NCI-H460 (cell line): ENCODE measurements at regions not wholly inside any gene's neighbourhood (a gene's known extent, or its start where the extent isn't known, plus 50 kb on each side); places are given as distances from the start of the nearest gene placed in this dataset.

Source experiments
- DNase-seq: peaks from one replicate; pipeline ENCODE4 v3.0.0-alpha.2; 2016; ENCODE audit warnings: low read depth; ENCODE audit errors: extremely low read depth

- no peak for DNase-seq
Measured at GRCh38 chr1:38559446-38560165, 300.0 kb downstream of the RRAGC start.

- DNase-seq: no peak
Measured at GRCh38 chr1:38558500-38559445, 300.8 kb downstream of the RRAGC start.

- no peak for DNase-seq
Measured at GRCh38 chr1:38558055-38558454, 301.5 kb downstream of the RRAGC start.

- no peak for DNase-seq
Measured at GRCh38 chr1:38555594-38555993, 304.0 kb downstream of the RRAGC start.

GRCh38 chr1:38555130-38555529 is 304.4 kb downstream of the RRAGC start:
- DNase-seq: no peak

GRCh38 chr1:38551318-38552307 is 308.0 kb downstream of the RRAGC start:
- DNase-seq: no peak

GRCh38 chr1:38549191-38549590 is 310.4 kb downstream of the RRAGC start:
- DNase-seq: no peak

- DNase-seq: no peak
Measured at GRCh38 chr1:38547321-38547720, 312.3 kb downstream of the RRAGC start.

- DNase-seq: no peak
Measured at GRCh38 chr1:38546636-38547035, 312.9 kb downstream of the RRAGC start.

GRCh38 chr1:38541223-38541622 is 318.3 kb downstream of the RRAGC start:
- DNase-seq: no peak

GRCh38 chr1:38539931-38540330 is 319.6 kb downstream of the RRAGC start:
- DNase-seq: no peak

- DNase-seq: no peak
Measured at GRCh38 chr1:38538834-38539233, 320.7 kb downstream of the RRAGC start.

- no peak for DNase-seq
Measured at GRCh38 chr1:38536089-38536488, 323.5 kb downstream of the RRAGC start.

- DNase-seq: no peak
Measured at GRCh38 chr1:38534473-38534823, 325.1 kb downstream of the RRAGC start.

GRCh38 chr1:38533772-38534472 is 325.6 kb downstream of the RRAGC start:
- DNase-seq: no peak

GRCh38 chr1:38530957-38531356 is 328.6 kb downstream of the RRAGC start:
- no peak for DNase-seq

GRCh38 chr1:38529946-38530345 is 329.6 kb downstream of the RRAGC start:
- no peak for DNase-seq

- no peak for DNase-seq
Measured at GRCh38 chr1:38529391-38529790, 330.2 kb downstream of the RRAGC start.

- no peak for DNase-seq
Measured at GRCh38 chr1:38528623-38529022, 330.9 kb downstream of the RRAGC start.

- no peak for DNase-seq
Measured at GRCh38 chr1:38527373-38527966, 332.1 kb downstream of the RRAGC start.
